NCI-H774 (cell line): ENCODE measurements at regions not wholly inside any gene's neighbourhood (a gene's known extent, or its start where the extent isn't known, plus 50 kb on each side); places are given as distances from the start of the nearest gene placed in this dataset.

Source experiments
- DNase-seq: peaks from one replicate; lab custom pipeline; 2025; lab: John Stamatoyannopoulos, UW

DNA sequence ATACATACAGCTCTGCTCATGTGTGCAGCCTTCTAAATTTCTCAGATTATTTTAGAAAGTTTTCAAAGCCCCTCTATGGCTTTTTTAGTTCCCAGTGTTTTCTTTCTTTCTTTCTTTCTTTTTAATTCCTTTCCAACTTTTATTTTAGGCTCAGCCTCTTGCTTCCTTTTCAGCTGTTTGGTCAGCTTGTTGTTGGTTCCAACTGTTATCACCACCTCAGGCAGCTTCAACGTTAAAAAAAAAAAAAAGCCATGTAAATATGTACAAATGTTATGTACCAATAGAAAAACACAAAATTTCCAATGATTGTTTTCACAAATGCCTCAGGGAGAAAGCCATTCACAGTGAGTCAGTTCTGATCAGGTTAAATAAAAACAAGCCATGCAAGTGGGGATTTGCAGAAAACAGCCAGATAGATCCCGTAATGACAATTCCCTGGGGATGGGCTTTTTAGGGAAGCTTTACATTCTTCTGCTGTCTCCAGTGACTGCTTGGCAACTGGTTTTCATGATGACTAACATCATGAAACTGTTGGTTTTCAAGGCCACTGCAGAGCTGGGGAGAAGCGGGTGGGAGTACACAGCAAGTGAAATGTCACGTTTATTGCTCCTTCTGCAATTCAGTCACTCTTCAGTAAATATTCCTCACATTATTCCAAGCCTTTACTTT is 908.4 kb downstream of the EPHA3 start:
- no peak for DNase-seq

DNA sequence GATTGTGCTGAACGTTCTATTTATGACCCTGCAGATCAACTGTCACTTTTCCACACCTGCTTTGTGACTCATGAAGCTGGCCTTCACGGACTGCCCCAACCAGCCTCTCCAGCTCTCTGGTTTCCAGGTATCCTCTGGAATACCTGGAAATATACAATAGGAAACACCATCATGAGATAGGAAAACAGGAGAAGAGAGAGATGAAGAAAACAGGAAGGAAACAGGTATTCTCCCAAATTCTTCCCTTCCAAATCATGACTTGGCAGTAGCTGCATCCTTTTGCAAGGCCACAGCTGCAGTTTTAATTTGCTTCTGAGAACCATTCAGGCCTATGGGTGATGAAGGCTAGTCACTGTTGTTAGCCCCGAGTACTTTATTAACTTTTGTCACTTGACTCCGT is 909.1 kb downstream of the EPHA3 start:
- DNase-seq = no peak

DNA sequence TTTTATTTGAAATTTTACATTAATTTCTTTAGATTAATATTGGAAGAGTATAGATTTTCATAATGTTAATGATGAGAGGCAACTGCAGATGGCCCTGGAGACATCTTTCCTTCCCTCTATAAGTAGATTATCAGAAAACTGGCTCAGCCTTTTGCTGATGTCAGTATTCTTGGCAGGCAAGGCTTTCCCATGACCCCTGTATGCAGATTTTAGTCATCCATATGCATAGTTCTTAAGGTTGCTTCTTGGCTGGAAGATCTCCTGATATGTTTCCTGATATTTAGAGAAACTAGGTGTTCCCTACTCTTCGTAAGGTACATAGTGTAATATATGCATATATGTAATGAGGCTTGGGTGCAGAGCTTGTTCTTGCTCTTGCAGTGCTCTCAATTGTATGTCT is 911.4 kb downstream of the EPHA3 start:
- no peak for DNase-seq

DNA sequence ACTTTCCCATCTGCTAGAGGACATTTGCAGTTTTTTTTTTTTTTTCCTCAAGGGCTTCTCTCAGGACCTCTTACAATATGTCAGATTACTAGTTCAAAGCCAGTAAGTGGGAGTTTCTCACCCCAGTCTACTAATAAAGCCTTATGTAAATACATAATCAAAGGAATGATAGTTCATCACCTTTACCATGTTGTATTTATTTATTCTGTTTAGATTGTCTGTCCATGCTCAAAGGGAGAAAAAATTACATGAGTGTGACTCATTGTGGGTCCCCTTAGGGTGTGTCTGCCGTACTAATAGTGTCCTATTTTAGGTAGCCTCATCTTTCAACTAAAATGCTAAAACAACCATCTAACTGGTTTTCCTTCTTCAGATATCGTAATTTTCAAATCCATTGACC is 917.6 kb downstream of the EPHA3 start:
- no peak for DNase-seq

DNA sequence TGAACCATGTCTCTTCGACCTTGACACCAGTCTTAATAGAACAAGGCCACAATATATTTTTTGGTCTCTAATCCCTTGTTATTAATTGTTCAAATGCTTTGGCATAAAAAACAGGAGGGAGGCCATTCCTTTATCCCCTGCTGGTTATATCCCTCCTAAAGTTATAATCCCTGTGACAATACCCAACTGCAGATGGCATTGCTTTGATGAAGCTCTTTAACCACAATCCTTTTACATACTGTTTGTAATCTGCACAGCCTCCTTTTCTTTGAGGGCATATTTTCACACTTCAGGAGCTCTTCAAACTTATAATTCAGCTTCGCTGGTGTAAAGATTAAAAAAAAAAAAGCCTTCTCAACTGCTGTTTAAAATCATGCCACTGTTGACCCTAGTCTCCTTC is 919.0 kb downstream of the EPHA3 start:
- no peak for DNase-seq

DNA sequence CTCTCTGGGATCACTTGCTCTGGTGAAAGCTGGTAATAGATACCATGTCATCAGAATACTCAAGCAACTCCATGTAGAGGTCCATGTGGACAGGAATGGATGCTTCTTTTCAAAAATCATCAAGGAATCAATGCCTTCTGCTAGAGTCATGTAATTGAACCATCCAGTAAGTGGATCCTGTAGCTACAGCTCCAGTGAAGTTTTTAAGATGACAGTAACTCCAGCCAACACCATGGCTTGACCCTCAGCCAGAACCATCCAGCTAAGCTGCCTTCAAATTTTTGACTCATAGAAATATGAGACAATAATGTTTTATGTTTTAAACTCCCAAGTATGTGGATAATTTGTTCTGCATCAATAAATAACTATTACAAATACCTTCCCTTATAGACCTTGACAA is 923.7 kb downstream of the EPHA3 start:
- no peak for DNase-seq

DNA sequence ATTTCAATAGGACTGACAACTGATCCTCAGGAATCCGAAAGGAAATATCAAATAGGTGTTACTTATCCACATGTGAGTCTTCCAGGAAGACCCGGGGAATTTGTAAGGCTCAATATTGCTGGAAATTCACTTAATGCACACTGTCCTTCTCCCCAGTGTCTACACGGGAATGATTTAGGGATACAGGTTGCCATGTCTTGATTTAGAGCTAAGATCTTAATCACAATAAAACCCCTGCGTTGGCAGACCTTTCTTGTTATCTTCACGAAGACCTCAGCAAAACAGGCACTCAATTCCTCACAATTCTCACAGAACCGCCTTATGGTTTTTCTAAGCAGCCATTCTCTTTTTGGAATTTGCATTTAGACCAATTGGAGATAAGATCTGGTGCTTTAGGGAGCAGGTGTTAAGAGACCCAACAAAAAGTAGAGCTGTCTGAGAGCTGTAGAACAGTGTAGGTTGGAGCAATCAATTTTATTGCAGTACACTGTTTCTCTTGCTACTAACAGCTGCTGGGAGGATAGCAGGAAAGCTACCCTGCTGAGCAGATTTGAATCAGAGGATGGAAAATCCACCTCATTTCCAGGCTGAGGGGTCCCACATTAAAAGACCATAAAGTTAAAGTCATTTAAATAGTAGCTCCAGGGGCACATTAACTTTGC is 925.7 kb downstream of the EPHA3 start:
- no peak for DNase-seq

DNA sequence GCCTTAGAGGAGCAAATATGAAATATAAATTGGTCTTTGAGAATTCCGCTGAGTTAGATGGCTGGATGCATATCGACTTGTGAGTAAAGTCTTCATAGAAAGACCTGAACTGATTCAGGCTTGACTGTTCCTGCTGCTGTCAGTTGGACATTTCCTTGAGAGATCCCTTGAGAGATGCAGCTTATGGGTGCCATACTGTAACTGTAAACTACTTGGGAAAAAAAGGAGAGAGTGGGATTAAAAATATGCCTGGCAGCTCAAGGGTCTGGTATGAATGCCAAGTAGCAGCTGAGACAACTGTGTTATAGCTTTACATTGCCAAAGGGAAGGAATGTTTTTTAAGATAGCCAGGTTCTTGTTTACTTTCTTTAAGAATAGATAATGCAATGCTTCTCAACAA is 926.6 kb downstream of the EPHA3 start:
- DNase-seq = no peak

DNA sequence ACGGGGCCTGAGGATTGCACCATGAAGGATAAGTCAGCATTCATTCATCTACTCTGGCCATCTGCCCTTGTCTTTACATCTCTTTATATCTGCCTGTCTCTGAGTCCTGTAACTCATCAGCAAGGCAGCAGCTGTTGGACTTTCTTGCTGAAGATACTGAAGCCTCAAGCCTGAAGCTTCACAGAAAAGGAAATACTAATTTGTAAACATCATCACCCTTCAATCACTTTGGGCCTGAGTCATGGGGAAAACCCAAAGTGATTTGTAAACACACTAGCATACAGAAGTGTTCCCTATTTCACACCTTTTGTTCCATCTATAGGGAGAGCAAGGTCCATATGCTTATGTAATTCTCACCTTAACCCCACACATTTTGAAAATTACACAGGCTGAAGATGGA is 928.2 kb downstream of the EPHA3 start:
- DNase-seq = no peak

DNA sequence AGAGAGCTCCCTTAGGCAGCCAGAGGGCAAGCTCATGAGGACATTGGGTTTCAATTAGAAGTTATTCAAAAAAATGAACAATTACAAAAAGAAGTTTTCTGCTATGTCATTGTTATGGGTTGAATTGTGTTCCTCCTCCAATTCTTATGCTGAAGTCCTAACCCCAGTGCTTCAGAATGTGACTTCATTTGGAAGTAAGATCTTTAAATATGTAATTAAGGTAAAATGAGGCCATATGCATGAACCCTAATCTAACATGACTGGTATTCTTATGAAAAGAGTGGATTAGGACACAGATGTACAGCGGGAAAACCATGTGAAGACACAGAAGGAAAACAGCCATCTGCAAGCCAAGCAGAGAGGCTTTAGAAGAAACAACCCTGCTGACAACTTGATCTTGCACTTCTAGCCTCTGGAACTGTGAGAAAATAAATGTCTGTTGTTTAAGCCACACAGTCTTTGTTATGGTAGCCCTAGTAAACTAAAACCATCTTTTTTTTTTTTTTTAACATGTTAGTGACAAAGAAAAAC is 929.6 kb downstream of the EPHA3 start:
- DNase-seq = no peak

DNA sequence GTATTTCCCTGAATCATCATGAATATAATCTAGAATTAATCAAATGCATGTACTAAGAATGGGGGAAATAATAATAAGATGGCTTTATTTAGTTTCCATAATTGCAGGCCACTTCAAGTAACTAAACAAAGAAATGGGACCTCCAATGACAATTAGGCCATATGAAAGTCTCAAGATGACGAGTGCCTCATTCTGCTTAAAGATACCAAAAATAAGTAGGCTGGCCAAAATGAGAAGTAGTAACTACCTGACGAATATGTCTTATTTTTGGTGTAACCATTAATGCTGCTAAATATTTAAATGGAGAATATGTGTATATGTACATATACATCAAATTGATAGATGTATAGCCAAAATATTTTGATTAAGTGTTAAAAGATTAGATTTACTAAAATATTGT is 932.6 kb downstream of the EPHA3 start:
- DNase-seq = no peak

DNA sequence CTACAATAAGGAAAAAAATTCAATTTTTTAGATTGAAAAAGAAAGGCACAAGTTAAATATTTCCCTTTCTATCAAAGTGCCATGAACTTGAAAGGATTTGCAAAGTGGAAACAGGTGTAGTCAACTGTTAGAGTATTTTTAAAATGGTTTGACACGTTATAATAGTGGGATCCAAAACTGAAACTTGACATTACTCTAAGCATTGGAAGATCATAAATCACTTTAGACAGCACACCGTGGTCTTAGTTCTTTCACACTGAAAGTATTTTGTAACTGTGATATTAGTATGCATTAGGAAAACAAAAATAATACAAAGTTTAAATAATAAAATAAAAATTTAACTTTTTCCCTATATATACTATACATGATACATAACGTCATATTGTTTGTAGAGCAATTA is 933.1 kb downstream of the EPHA3 start:
- no peak for DNase-seq

DNA sequence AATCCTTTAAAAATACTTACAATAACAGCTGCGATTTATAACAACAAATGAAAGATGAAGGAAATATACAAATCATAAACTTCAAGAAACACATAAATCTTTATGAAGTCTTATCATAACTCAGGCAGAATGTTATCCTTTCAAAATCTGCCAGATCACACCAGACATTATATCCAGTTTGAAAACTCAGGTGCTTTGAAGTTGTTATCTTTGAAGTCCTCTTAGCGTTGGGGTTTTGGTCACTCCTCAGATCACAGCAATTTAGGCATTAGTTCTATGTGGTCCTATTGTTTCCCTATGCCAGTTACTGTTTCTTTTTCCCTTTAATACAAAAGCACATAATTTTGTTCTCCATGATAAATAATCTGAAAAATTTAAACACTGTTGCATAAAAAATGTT is 934.6 kb downstream of the EPHA3 start:
- no peak for DNase-seq

DNA sequence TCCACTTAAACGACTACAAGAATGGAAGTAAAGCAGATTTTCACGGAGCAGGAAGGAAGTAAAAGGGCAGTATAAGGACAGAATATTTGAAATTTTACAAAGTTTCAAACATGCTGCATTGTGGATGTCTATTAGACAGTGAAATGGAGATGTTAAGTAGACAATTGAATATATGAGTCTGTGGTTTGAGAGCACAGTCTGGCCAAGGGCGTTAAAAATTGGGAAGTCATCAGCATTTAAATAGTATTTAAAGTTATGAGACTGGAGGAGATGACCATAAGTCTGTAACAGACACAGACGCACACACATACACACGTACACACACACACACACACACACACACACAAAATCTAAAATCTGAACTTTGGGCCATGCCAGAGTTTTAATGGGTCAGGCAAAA is 935.9 kb downstream of the EPHA3 start:
- no peak for DNase-seq

DNA sequence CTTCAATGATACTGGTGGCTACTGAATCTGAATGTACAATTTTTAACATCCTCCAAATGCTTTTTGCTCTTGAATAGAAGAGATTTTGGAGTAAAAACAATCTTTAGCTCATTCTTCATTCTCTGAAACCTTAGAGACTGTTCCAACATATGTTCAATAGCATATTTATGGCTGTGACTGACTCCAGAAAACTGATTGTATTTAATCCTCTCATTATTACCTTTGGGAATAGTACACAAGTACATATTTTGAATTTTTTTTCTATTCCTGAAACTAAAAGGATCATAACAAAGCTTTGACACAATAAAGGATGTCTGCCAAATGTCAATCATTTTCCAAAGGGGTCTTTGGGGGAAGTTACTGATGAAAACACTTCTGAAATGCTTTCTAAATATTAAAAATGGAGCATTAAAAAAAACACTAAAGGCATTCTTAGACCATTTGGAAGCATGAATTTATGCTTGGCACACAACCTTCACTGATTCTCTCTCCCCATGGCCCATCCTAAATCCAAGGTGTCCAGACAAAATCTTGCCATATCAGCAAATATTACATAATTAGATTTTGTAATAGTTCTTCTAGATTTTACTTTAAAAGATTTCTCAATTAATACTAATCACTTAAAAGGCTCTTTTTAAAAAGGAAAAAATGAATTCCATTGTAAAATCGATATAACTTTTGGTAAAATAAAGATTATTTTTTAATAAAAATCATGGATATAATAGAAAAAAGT is 936.8 kb downstream of the EPHA3 start:
- no peak for DNase-seq

DNA sequence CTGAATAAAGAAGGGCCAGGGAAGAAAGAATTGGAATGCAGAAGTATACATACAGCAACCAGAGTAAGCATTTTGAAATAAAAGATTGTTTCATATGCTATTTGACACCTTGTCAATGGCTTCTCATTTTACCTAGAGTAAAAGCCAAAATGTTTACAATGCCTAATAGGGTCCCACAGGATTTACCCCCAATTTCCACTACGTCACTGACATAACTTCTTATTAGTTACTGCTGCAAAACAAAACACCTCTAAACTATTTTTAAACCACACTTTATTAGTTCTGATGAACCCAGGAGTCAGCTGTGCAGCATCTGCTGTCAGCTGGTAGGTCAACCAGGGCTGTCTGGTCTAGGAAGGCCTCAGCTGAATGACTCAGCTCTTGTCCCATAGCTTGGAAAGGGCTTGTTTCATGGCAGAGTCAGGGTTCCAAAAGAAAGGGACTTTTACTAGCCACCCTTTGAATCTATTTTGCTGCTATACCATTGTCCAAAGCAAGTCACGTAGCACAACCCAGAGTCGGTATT is 945.1 kb downstream of the EPHA3 start:
- no peak for DNase-seq

DNA sequence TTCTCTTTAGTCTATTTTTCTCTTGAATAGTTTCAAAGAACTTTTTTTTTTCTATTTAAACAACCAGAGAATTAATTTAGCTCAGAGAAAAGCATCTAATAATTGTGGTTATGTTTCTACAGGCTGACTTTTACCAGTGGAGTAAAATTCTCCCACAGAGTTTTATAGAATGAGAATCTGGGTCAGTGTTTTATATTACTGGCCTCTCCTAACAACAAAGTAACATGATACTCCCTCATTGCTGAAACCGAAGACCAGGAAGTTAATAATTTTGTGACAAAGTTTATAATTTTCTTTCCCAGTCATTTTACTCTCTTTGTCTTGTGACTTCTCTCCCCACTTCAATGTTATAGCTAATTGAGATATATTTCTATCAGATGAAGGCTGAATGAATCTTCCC is 946.9 kb downstream of the EPHA3 start:
- no peak for DNase-seq

DNA sequence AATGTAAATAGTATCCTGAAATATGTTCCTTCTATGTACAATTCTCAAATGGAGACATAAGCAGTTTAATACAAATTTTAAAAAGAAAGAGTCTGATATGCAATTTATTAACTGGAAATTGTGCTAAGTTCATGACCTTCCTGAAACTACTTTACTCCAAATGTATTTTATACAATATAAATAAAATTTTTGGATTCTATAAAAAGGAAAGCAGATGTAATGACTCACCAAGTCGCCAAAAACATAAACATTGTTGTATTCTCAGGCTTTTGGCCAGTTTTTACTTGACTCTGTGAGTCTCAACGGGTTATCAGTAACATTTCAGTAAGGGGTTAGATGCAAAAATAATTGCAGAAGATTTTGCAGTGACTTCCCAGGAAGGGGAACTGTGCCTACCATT is 948.2 kb downstream of the EPHA3 start:
- DNase-seq = no peak

DNA sequence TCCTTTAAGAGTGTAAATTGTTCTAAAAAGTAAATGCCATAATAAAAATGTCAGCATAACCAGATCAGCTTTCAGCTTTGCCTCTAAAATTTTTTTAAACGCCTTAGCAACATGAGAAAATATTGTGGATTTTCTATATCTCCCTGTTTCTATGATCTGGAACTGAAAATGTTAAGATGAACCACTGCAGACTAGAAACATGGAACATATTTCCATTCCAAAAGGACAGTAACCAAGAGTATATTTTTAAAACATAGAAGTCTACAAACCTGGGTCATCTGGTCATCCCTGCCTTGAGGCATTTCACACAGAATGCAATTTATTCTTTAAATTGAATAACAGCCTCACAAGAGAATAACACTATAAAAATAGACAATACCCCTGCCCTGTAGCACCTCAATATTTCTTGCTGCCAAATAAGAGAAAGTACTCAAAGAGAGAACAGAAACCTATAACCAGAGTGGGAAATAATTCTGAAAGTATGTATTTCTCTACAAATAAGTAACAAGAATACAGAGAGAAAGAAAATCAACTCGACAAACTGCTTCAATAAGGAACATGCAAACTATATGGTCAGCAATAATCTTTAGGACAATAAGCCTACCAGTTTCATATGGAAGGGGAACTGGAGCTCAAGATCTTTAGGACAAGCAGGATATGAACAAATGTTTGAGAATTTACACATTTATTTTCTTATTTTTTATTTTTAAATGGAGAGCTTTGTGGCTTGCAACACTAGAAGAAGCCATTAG is 949.0 kb downstream of the EPHA3 start:
- no peak for DNase-seq

DNA sequence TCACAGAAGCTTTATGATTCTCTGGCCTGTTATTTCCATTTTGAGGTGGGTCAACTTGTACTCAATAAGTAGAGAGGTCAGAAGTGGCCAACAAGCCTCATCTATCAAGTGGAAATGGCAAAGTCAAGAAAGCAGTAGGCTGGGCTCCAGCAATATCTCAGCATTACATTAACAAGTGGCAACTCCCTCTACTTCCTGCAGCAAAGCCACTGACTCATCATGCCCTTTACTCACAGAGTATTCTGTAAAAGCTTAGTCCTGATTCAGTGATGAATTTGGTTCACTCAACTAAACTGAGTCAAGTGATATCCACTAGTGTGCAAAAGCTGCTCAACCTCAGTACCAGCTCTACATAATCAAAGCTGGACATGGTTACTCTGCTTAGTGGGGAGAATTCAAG is 954.6 kb downstream of the EPHA3 start:
- DNase-seq = no peak

DNA sequence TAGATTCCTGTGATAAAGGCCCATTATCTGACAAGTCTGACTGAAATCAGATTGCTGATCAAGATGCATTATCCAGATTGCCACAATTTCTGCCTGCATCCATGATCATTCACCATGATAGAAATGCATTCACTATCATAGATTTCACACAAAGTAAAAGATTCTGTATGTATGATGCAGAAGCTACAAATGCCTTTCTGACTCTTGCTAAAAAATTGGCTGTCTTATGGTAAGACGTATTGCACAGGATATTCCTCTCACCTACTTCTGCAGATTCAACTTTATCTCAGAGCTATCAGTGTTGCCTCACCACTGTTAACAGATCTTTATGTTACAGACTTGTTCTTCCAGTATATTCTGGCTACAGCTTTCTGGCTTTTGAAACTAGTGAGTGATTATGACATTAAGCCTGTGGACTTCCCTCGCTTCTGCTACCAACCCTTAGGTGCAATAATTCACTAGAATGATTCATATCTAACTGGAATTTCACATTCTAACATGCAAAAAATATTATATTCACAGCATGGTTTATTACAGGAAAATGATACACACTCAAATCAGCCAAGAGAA is 955.3 kb downstream of the EPHA3 start:
- DNase-seq = no peak

DNA sequence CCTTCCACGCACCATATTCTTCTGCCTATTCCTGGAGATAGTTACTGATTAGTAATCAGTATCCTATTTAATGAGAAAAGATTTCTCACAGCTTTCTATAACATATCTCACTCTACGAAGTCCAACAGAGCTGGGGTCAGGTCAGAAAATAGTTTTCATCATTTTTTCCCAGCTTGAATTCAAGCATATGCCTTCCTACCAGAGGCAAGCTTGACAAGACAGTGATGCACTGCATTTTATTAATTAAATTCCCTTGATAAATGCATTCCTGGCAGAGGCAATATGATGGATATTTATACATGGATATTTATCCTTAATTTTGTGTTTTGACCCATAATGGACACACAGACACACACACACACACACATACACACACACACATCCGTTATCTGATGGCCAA is 961.4 kb downstream of the EPHA3 start:
- no peak for DNase-seq
